Heart right ventricle (tissue), 16 donors: ENCODE measurements at regions not wholly inside any gene's neighbourhood (a gene's known extent, or its start where the extent isn't known, plus 50 kb on each side); places are given as distances from the start of the nearest gene placed in this dataset.

Experiments
- ATAC-seq, 8 donors: fragments of 200-7000 bp; cut with Tn5 transposase; one replicate each; pipeline ENCODE4 v1.9.1; 2020; ENCODE audit warnings: mild to moderate bottlenecking in 8 of 8, moderate library complexity in 8 of 8, moderate number of reproducible peaks in 1 of 8
- DNase-seq, 2 donors: peaks; one replicate each; pipeline ENCODE4 v3.0.0-alpha.2; 2020
- H3K27ac ChIP-seq, 10 donors: fragments of 200-600 bp; sonication (generic) in 2 of 10; one replicate each; pipeline versions ENCODE4 v1.5.0 to v1.8.0; 2020 to 2022; ENCODE audit warnings: mild to moderate bottlenecking in 3 of 10
- H3K27me3 ChIP-seq, 7 donors: fragments of 200-600 bp; one replicate each; pipeline ENCODE4 v1.8.0; 2021 to 2022; ENCODE audit warnings: mild to moderate bottlenecking in 2 of 7
- H3K36me3 ChIP-seq, 9 donors: fragments of 200-600 bp; sonication (generic) in 1 of 9; one replicate each; pipeline versions ENCODE4 v1.5.0 to v1.8.0; 2020 to 2022; ENCODE audit warnings: mild to moderate bottlenecking in 2 of 9
- H3K4me1 ChIP-seq, 9 donors: fragments of 200-600 bp; sonication (generic) in 1 of 9; one replicate each; pipeline versions ENCODE4 v1.5.0 to v1.8.0; 2020 to 2022; ENCODE audit warnings: mild to moderate bottlenecking in 4 of 9
- H3K4me3 ChIP-seq, 10 donors: fragments of 200-600 bp; sonication (generic) in 2 of 10; one replicate each; pipeline versions ENCODE4 v1.5.0 to v1.8.0; 2020 to 2022; ENCODE audit warnings: mild to moderate bottlenecking in 7 of 10, moderate library complexity in 2 of 10
- H3K9me3 ChIP-seq, 11 donors: fragments of 200-600 bp in 10 of 11; sonication (generic) in 2 of 11; one replicate each; pipeline versions ENCODE4 v1.5.0 to v1.8.0; 2013 to 2022; ENCODE audit warnings: mild to moderate bottlenecking in 2 of 11, control low read depth in 1 of 11, moderate library complexity in 1 of 11
- WGBS, 2 donors: extraction: QIAGEN DNeasy Blood & Tissue Kit; methylation state at CpG; one replicate each; pipeline ENCODE4 v1.1.7; 2013; ENCODE audit warnings: inconsistent platforms in 1 of 2; 5-methylcytosine and 5-hydroxymethylcytosine counted together
- intact Hi-C, 10 donors: fragments of 100-400 bp; cut with DNase I; formaldehyde crosslinking; loops; one replicate each; pipeline versions ENCODE4 v1.11.1 to v1.14.2; 2022
- TF ChIP-seq, protein P1 (sequence below), 9 donors: fragments of 200-600 bp; sonication (generic) in 2 of 9; IDR thresholded peaks; one replicate each; pipeline versions ENCODE4 v1.5.0 to v1.8.0; 2021 to 2022; ENCODE audit warnings: antibody characterized with exemption in 9 of 9, mild to moderate bottlenecking in 5 of 9, moderate library complexity in 1 of 9
- donor health status: Arrhythmogenic right ventricular cardiomyopathy.
- donor health status: ischemic (EF 13 %, LVEDD 7.1; RV severe dilation, severe dysfunction).
- donor health status: healthy with polysubstance abuse.
- donor health status: DM: no; HTN: yes; CAD: no.
- donor health status: DM: no; HTN: no; CAD: no.
- donor health status: ischemic (EF 25% LVEDD 6.9; RV normal size, moderate dysfunction).
- donor health status: ischemic (EF 25% LVEDD 5.7; RV mildly dilated, moderate dysfunction).
- donor health status: healthy.
- donor health status: DM: yes; HTN: yes; CAD: no.
- donor health status: Ischemic cardiomyopathy.
- donor health status: ischemic (EF 35%, LVEDD 5.7; RV mildly dilated, moderate dysfunction).
- donor health status: nonischemic (EF 11% LVEDD 7.7; RV severe dilation, severe dysfunction).
- donor health status: DM: yes; HTN: yes; CAD: no.
- donor health status: PGD.
- donor health status: ischemic (EF 29% LVEDD 5.4; RV normal size, mild dysfunction).
- donor health status: nonischemic (EF 23%, LVEDD 6.1; RV moderate dilation, normal function).

DNA sequence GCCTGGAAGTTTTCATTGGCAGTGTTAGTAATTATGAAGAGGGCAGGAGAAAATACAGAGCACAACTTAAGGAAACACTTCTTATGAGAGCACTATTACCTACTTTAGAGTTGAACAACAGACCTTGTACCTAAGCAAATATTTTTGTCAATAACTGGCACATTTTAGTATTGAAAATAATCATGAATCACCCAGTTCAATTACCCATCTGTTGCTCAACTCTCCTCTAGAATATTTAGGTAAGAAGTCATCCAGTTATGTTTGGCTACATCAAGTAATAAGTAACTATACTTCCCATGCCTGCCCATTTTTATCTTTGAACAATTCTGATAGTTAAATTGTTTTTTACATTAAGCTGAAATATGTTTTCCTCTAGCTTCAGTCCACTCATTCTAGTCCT lies 893.4 kb downstream of the DIAPH3 start:
- intact Hi-C loops, result no loop called here
- DNase-seq (no peak), ATAC-seq (no peak)
- Histone ChIP-seq H3K36me3 (no peaks in the 10 kb centered on the region), H3K27ac (no peak overlapping the region), H3K27me3 (no peaks in the 10 kb centered on the region), H3K9me3 (no peaks in the 10 kb centered on the region), H3K4me1 (peaks cover 0 to 6% (median 0%) of the 10 kb centered on the region in 9 donors), H3K4me3 (no peak overlapping the region)
- TF ChIP-seq, protein P1, sequence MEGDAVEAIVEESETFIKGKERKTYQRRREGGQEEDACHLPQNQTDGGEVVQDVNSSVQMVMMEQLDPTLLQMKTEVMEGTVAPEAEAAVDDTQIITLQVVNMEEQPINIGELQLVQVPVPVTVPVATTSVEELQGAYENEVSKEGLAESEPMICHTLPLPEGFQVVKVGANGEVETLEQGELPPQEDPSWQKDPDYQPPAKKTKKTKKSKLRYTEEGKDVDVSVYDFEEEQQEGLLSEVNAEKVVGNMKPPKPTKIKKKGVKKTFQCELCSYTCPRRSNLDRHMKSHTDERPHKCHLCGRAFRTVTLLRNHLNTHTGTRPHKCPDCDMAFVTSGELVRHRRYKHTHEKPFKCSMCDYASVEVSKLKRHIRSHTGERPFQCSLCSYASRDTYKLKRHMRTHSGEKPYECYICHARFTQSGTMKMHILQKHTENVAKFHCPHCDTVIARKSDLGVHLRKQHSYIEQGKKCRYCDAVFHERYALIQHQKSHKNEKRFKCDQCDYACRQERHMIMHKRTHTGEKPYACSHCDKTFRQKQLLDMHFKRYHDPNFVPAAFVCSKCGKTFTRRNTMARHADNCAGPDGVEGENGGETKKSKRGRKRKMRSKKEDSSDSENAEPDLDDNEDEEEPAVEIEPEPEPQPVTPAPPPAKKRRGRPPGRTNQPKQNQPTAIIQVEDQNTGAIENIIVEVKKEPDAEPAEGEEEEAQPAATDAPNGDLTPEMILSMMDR (IDR thresholded peaks at IDR 0.05), result no peak

DNA sequence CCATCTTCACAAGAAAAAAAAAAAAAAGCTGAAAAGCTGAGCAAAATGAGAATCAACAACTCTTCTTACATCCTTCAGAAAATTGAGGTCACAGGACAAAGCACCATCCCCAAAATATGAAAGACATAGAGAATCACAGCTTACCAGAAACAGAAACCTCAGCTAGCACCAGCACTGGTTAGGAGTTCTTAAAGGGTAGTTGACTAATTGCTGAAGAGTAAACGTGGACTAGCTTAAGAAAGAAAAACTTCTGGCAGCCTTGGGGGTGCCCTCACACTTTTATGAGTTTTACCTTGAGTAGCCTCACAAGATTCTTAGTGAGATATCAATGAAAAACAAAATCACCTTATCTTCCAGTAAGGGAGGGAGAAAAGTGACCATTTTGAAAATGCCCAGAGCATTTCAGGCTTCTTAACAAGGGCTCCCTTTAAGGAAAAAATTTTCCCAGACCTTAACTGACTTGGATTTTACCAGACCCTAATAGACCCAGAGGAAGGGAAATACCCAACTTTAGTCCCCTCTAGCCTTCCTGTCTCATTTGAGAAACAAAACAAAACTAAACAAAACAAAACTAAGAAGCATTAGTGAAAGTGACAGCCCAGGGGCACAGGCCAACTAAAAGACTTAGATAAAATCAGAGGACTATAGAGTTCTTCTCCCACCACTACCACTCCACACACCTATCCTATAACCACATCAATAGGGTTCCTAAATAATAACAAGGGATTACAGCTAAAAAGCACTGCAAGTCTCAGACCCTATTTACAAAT lies 888.6 kb downstream of the DIAPH3 start:
- 54 to 80% methylated on average over 1 of the region's 1 CpG for WGBS, 2 donors
- TF ChIP-seq, protein P1 (IDR thresholded peaks at IDR 0.05), result no peak
- Histone ChIP-seq H3K9me3 (no peaks in the 10 kb centered on the region), H3K27me3 (no peaks in the 10 kb centered on the region), H3K27ac (no peak overlapping the region), H3K36me3 (no peaks in the 10 kb centered on the region), H3K4me1 (no peaks in the 10 kb centered on the region), H3K4me3 (no peak overlapping the region)
- DNase-seq (no peak), ATAC-seq (no peak)
- intact Hi-C loops, result no loop called here

DNA sequence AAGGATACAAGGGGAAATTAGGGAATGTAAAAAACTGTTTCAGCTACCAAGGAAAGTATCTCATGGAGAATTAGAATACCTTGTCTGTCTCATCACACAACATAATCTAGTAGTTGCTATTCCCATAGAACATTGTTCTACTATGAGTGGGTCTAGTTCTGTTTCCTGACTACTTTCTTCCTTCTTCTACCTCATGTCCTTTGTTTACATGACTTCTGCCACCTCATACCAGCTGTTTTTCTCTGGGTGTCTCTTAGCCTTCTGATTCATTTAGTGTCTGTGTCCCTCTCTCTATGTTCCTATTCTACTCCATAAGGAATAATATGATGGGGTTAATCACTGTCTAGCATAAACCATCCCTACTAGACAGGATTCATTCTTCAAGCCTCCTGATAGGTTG lies 887.3 kb downstream of the DIAPH3 start:
- H3K4me3 ChIP-seq, result no peak overlapping the region
- H3K27me3 ChIP-seq, result no peaks in the 10 kb centered on the region
- H3K36me3 ChIP-seq, result no peaks in the 10 kb centered on the region
- no peaks in the 10 kb centered on the region for H3K9me3 ChIP-seq
- ATAC-seq (no peak), DNase-seq (no peak)
- H3K27ac ChIP-seq, result no peak overlapping the region
- intact Hi-C loops, result no loop called here
- TF ChIP-seq, protein P1 (IDR thresholded peaks at IDR 0.05), result no peak
- no peaks in the 10 kb centered on the region for H3K4me1 ChIP-seq

DNA sequence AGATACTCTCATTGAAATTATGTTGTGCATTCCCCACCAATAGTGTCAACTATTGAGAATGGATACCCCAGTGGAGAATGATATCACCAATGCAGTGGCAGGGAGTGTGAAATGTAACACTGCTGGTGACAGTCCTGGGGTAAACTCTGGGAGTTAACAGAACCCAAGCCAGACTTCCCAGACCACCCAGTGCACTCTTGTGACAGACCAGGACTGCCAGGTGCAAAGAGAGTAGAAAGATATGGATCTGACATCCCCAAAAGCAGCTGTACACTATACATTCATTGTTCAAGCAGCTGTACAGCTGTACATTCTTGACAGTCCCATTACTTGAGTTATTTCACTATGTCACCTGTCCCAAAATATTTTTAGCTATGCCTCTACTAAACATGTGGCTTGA lies 886.6 kb downstream of the DIAPH3 start:
- Histone ChIP-seq H3K4me3 (no peak overlapping the region), H3K9me3 (no peaks in the 10 kb centered on the region), H3K36me3 (no peaks in the 10 kb centered on the region), H3K4me1 (no peaks in the 10 kb centered on the region), H3K27ac (no peak overlapping the region), H3K27me3 (no peaks in the 10 kb centered on the region)
- TF ChIP-seq, protein P1 (IDR thresholded peaks at IDR 0.05), result no peak
- intact Hi-C loops, result no loop called here
- DNase-seq, result no peak
- ATAC-seq, result no peak
